IMR-90 (cell line): ENCODE measurements at regions not wholly inside any gene's neighbourhood (a gene's known extent, or its start where the extent isn't known, plus 50 kb on each side); places are given as distances from the start of the nearest gene placed in this dataset.
"Not testable (repeated sequence)": the region's sequence is repeated elsewhere in the genome, so short reads cannot be mapped to it uniquely, and the experiment has no call there.

Experiments
- ATAC-seq: fragments of 200-7000 bp; cut with Tn5 transposase; 2 replicates; pipeline ENCODE4 v1.9.1; 2020; ENCODE audit warnings: low read depth, mild to moderate bottlenecking, moderate library complexity
- BruUV-seq: library from RNA; stranded (reverse); fragments of 400-500 nt; replicated peaks from 2 replicates; lab custom pipeline; 2021; lab: Mats Ljungman, UMichigan
- CTCF ChIA-PET: fragments of 300-600 bp; formaldehyde crosslinking; extraction: SDS; loops from one replicate; lab custom pipeline; 2021; ENCODE audit warnings: antibody characterized with exemption; lab: Yijun Ruan, JAX
- POLR2A ChIA-PET: fragments of 300-600 bp; sonication (Branson Sonifier 250); formaldehyde crosslinking; loops from one replicate; lab custom pipeline; 2022; ENCODE audit warnings: antibody characterized with exemption; ENCODE audit not compliant: unreplicated experiment; lab: Charles Lee
- DNase-seq: peaks from one replicate; pipeline ENCODE4 v3.0.0; 2013
- H2AFZ ChIP-seq: replicated peaks from 2 replicates; pipeline ENCODE3; 2013; ENCODE audit warnings: low read length, mild to moderate bottlenecking; ENCODE audit not compliant: poor library complexity
- H2AK5ac ChIP-seq: 2 replicates; pipeline ENCODE4 v1.6.1; 2013; ENCODE audit warnings: low read depth, low read length, inconsistent platforms
- H2AK9ac ChIP-seq: replicated peaks from 2 replicates; pipeline ENCODE3; 2013; ENCODE audit warnings: mild to moderate bottlenecking, low read depth, low read length, moderate library complexity; ENCODE audit not compliant: poor library complexity
- H2BK120ac ChIP-seq: 2 replicates; pipeline ENCODE4 v1.6.1; 2013; ENCODE audit warnings: low read depth, low read length, inconsistent platforms
- H2BK15ac ChIP-seq: 3 replicates; pipeline ENCODE4 v1.6.1; 2013; ENCODE audit warnings: low read depth, low read length, inconsistent platforms
- H2BK20ac ChIP-seq: 2 replicates; pipeline ENCODE4 v1.6.1; 2013; ENCODE audit warnings: low read depth, mild to moderate bottlenecking, inconsistent platforms, low read length, moderate library complexity
- H2BK5ac ChIP-seq: 2 replicates; pipeline ENCODE4 v1.6.1; 2013; ENCODE audit warnings: mild to moderate bottlenecking, low read depth, low read length, inconsistent platforms; ENCODE audit not compliant: poor library complexity, severe bottlenecking
- H3K14ac ChIP-seq: replicated peaks from 2 replicates; pipeline ENCODE4 v1.6.1; 2013; ENCODE audit warnings: low read depth, low read length, inconsistent platforms
- H3K18ac ChIP-seq: 2 replicates; pipeline ENCODE4 v1.6.1; 2013; ENCODE audit warnings: low read depth, low read length, control low read depth
- H3K23ac ChIP-seq: 2 replicates; pipeline ENCODE4 v1.6.1; 2013; ENCODE audit warnings: low read depth, low read length, inconsistent platforms
- H3K27ac ChIP-seq: 2 replicates; pipeline ENCODE4 v1.5.1; 2013; ENCODE audit warnings: mild to moderate bottlenecking, control low read depth, low read length; ENCODE audit not compliant: insufficient read depth
- H3K27me3 ChIP-seq: 2 replicates; pipeline ENCODE4 v1.6.1; 2013; ENCODE audit warnings: low read length; ENCODE audit not compliant: control insufficient read depth, insufficient read depth
- H3K36me3 ChIP-seq: 2 replicates; pipeline ENCODE4 v1.6.1; 2013; ENCODE audit warnings: low read length, mixed read lengths; ENCODE audit not compliant: control insufficient read depth, insufficient read depth
- H3K4ac ChIP-seq: 2 replicates; pipeline ENCODE4 v1.6.1; 2013; ENCODE audit warnings: low read depth, low read length, inconsistent platforms
- H3K4me1 ChIP-seq: 2 replicates; pipeline ENCODE4 v1.6.1; 2013; ENCODE audit warnings: low read length, mixed read lengths; ENCODE audit not compliant: control insufficient read depth, insufficient read depth
- H3K4me2 ChIP-seq: 2 replicates; pipeline ENCODE4 v1.6.1; 2013; ENCODE audit warnings: low read depth, mild to moderate bottlenecking, control low read depth, low read length, moderate library complexity
- H3K4me3 ChIP-seq: 2 replicates; pipeline ENCODE4 v1.5.1; 2013; ENCODE audit warnings: low read depth, mild to moderate bottlenecking, control low read depth, low read length, moderate library complexity; ENCODE audit not compliant: insufficient read depth
- H3K56ac ChIP-seq: 2 replicates; pipeline ENCODE4 v1.6.1; 2013; ENCODE audit warnings: low read length, inconsistent platforms; ENCODE audit not compliant: insufficient read depth; ENCODE audit errors: extremely low read depth
- H3K79me1 ChIP-seq, 2 experiments: 2 replicates each; pipeline ENCODE4 v1.6.1; 2013; ENCODE audit warnings: low read length in 2 of 2, inconsistent platforms in 1 of 2, low read depth in 1 of 2
- H3K9ac ChIP-seq: 2 replicates; pipeline ENCODE4 v1.6.1; 2013; ENCODE audit warnings: low read depth, low read length, control low read depth
- H3K9me1 ChIP-seq: 2 replicates; pipeline ENCODE4 v1.6.1; 2013; ENCODE audit warnings: low read length, inconsistent platforms; ENCODE audit not compliant: insufficient read depth
- H3K9me3 ChIP-seq: 2 replicates; pipeline ENCODE4 v1.6.1; 2013; ENCODE audit warnings: low read length; ENCODE audit not compliant: control insufficient read depth, insufficient read depth
- H4K20me1 ChIP-seq: 2 replicates; pipeline ENCODE4 v1.6.1; 2013; ENCODE audit warnings: low read length, inconsistent platforms; ENCODE audit not compliant: insufficient read depth
- H4K5ac ChIP-seq: 2 replicates; pipeline ENCODE4 v1.6.1; 2013; ENCODE audit warnings: mild to moderate bottlenecking, low read depth, low read length, control low read depth
- H4K8ac ChIP-seq, 2 experiments: 2 replicates each; pipeline ENCODE4 v1.6.1; 2013; ENCODE audit warnings: low read depth in 2 of 2, low read length in 2 of 2, control low read depth in 1 of 2, inconsistent platforms in 1 of 2
- H4K91ac ChIP-seq: 2 replicates; pipeline ENCODE4 v1.6.1; 2013; ENCODE audit warnings: low read depth, low read length, inconsistent platforms; ENCODE audit not compliant: insufficient read depth
- CEBPB ChIP-seq: IDR thresholded peaks from 2 replicates; pipeline ENCODE4 v1.6.1; 2012; ENCODE audit warnings: low read depth, low read length, improper control_type of control experiment
- WGBS, 2 experiments: methylation state at CpG; one replicate each; pipeline versions ENCODE4 v1.1.5 to v1.1.7; 2013; ENCODE audit warnings: missing lambda C conversion rate in 2 of 2; ENCODE audit not compliant: insufficient read length in 1 of 2; ENCODE audit errors: extremely low coverage in 2 of 2; 5-methylcytosine and 5-hydroxymethylcytosine counted together
- dilution Hi-C: fragments of 300-500 bp; cut with HindIII; formaldehyde crosslinking; loops from one replicate; pipeline ENCODE4 v1.14.3; 2018; ENCODE audit warnings: low sequenced_read_pairs; ENCODE audit not compliant: unreplicated experiment
- in situ Hi-C: fragments of 300-500 bp; cut with MboI; formaldehyde crosslinking; loops from 3 replicates; pipeline ENCODE4 v1.14.3; 2019; ENCODE audit warnings: low sequenced_read_pairs, inconsistent platforms, mixed read lengths
- intact Hi-C: fragments of 100-400 bp; cut with micrococcal nuclease; formaldehyde crosslinking; loops from 2 replicates; pipeline ENCODE4 v1.10.0; 2022

GRCh38 chr2:37734891-37735523, 63.6 kb upstream of the CDC42EP3 start:
- H2BK15ac ChIP-seq, result peak overlapping the region; percentile 92; the same call in 2 of the 3 replicates
- CTCF ChIA-PET, BruUV-seq, H3K9ac ChIP-seq, H2AK9ac ChIP-seq, dilution Hi-C loops, H3K9me3 ChIP-seq, H2AFZ ChIP-seq, H4K5ac ChIP-seq, intact Hi-C loops, H3K27me3 ChIP-seq, in situ Hi-C loops, H4K20me1 ChIP-seq, H3K56ac ChIP-seq, H3K36me3 ChIP-seq, H3K4me1 ChIP-seq, H3K9me1 ChIP-seq, H3K27ac ChIP-seq, H3K4me3 ChIP-seq, H3K79me1 ChIP-seq: not testable (repeated sequence)
- H3K18ac ChIP-seq, result peak overlapping the region; percentile 83; the same call in 1 of the 2 replicates
- ATAC-seq (peak; percentile 70), DNase-seq (peak; percentile 59)
- H4K91ac ChIP-seq, result peak overlapping the region; percentile 49; the same call in 1 of the 2 replicates
- peak overlapping the region; percentile 85 for H2BK20ac ChIP-seq
- peak overlapping the region; percentile 84; the same call in 1 of the 2 replicates for H3K4me2 ChIP-seq
- peak overlapping the region; percentile 82; the same call in 1 of the 2 replicates for H3K14ac ChIP-seq
- H2BK120ac ChIP-seq, result peak overlapping the region; percentile 89
- H2BK5ac ChIP-seq, result peak overlapping the region; percentile 79
- H3K23ac ChIP-seq, result peak overlapping the region; percentile 72
- peak; percentile 32; the same call in 1 of the 2 replicates for TF ChIP-seq CEBPB
- peak overlapping the region; percentile 45; the same call in 1 of the 2 replicates for H2AK5ac ChIP-seq
- POLR2A ChIA-PET, result interaction anchor here (0.6 kb wide), 1 partner anchor 69 kb away, joined by 3 read pairs; no protein-coding TSS in a partner anchor
- WGBS, 2 experiments, result no CpG with 5 or more reads among the region's 8 CpGs
- H4K8ac ChIP-seq, result peak overlapping the region in 1 of 2 experiments; percentile 61; a peak in 2 of 4 replicates
- H3K4ac ChIP-seq, result peak overlapping the region; percentile 89

- DNase-seq, result peak; percentile 6
- H3K79me1 ChIP-seq, H4K20me1 ChIP-seq, H3K9ac ChIP-seq, H2AK5ac ChIP-seq, H3K27ac ChIP-seq, H2AK9ac ChIP-seq, in situ Hi-C loops, H3K4me3 ChIP-seq, H3K9me3 ChIP-seq, ATAC-seq, intact Hi-C loops, CTCF ChIA-PET, H2AFZ ChIP-seq, H2BK15ac ChIP-seq, BruUV-seq, H3K27me3 ChIP-seq, H3K36me3 ChIP-seq, H3K9me1 ChIP-seq, dilution Hi-C loops, H3K23ac ChIP-seq, H3K56ac ChIP-seq: not testable (repeated sequence)
- 0 out of 2 replicates have a peak overlapping the region, but pooled peaks have one; percentile 58 for H4K91ac ChIP-seq
- H3K4me2 ChIP-seq, result peak overlapping the region; percentile 84
- peak overlapping the region; percentile 67; the same call in 1 of the 2 replicates for H2BK20ac ChIP-seq
- H4K5ac ChIP-seq, result peak overlapping the region; percentile 76; the same call in 1 of the 2 replicates
- peak overlapping the region; percentile 74 for H2BK5ac ChIP-seq
- peak overlapping the region; percentile 77 for H2BK120ac ChIP-seq
- peak overlapping the region in 1 of 2 experiments; percentile 84; a peak in 1 of 4 replicates for H4K8ac ChIP-seq
- peak overlapping the region; percentile 85; the same call in 1 of the 2 replicates for H3K18ac ChIP-seq
- POLR2A ChIA-PET, result interaction anchor here (0.6 kb wide), 1 partner anchor 69 kb away, joined by 3 read pairs; no protein-coding TSS in a partner anchor
- peak overlapping the region; percentile 76 for H3K4ac ChIP-seq
- 0 out of 2 replicates have a peak overlapping the region, but pooled peaks have one; percentile 38 for H3K14ac ChIP-seq
- H3K4me1 ChIP-seq, result peaks cover 10% of the 10 kb centered on the region
These were observed 64.1 kb upstream of the CDC42EP3 start for GRCh38 chr2:37735524-37735910.
